Fibroblast of skin of right biceps (primary cell): ENCODE measurements at regions not wholly inside any gene's neighbourhood (a gene's known extent, or its start where the extent isn't known, plus 50 kb on each side); places are given as distances from the start of the nearest gene placed in this dataset.

ENCODE experiments used
- DNase-seq: peaks from one replicate; pipeline ENCODE4 v3.0.0-alpha.2; 2013

DNA sequence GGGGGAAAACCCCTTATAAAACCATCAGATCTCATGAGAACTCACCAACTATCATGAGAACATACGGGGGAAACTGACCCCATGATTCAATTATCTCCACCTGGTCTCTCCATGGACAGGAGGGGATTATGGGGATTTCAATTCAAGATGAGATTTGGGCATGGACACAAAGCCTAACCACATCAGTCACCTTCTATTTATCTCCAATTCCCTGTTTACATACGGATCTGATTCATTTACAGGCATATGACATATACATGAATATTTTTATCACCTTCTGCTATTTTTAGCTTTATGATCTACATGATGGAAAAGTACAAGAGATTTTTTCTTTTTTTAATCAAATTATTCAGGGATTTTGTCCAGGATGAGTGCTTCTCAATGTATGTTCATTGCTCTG is 944.5 kb downstream of the REEP3 start:
- no peak for DNase-seq

DNA sequence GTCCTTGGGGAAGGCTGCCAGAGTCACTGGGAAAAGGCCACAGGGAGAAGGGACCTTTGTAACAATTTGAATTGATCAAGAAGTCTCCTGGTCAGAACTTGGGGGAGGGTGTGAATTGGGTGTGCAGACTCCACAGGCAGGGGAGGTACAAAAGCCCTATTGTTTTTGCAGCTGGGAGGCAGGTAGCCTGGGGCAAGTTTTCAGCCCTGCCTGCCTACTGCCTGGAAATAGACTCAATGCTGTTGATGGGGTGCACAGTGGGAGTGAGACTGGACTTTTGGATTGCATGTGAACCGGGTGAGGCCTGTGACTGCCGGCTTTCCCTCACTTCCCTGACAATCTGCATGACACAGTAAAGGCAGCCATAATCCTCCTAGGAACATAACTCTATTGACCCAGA is 947.0 kb downstream of the REEP3 start:
- no peak for DNase-seq

DNA sequence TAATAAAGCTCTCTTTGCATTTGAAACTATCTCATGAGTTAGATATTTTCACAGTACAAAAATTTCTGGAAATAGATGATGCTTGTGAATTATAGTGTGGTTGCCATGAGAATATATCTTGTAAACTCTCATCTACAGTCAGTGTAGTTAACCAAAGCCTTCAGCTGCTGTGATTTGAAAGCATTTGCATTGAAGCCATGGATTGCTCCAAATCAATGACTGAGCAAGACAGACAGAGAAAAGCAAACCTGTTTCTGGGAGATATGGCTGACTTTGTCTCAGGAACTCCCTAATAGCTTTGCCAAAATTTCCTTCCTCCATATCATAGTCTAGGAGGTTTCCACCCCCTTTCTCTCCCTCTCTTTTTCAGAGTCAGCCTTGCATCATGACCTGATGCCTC is 955.3 kb downstream of the REEP3 start:
- no peak for DNase-seq

DNA sequence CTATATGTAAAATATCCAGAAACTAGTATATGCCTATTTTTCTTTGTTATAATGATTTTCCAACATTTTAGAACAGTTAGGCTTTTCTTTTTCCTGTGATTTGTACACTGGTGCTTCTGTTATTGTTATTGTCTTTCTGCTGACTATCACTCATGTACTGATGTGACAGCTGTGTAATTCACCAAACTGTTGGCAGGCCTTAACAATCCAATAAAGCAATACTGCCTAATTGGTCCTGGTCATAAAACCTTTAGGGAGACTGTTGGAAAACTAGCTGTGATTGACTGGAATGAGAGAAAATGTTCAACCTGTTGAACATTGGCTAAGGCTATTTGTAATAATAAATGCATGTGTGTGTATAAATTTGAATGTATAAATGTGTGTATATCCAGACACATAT is 956.6 kb downstream of the REEP3 start:
- no peak for DNase-seq

DNA sequence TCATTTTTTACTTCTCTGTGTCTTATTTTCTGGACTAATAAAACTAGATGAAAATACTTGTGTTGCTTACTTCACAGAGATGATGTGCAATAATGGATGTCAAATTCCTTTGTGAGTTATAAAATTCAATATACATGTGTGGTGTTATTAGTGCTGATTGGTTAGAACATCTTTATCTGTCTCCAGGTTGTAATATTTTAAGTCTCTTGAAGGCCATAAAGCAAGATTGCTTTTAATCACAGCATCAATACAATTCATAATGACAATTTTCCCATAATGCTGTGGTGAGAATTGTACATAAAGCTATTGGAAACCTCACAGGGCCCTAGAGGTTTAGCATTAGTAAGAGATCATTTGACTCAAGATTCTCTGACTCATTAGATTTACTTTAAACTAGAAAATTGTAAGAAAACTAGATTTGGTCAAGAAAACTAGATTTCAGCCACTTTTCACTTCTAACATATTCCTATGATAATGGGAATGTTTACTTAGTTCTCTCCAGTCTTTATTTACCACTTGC is 963.7 kb downstream of the REEP3 start:
- DNase-seq: peak; percentile 17

DNA sequence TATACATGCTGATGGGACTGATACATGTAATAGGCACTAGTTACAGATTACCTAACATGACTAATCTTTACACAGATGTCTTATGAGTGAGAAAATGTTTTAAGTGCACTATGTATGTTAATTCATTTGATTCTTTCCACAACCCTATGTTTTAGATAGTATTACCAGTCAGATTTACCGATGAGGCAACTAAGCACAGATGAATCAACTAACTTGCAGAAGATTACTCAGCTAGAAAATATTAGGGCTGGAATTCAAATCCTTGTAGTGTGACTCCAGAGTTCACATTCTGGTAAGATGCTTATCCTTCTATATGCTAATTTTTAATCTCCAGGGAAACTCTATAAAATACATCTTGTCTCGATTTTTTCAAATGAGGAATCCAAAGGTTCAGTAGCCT is 964.9 kb downstream of the REEP3 start:
- DNase-seq: peak; percentile 89

DNA sequence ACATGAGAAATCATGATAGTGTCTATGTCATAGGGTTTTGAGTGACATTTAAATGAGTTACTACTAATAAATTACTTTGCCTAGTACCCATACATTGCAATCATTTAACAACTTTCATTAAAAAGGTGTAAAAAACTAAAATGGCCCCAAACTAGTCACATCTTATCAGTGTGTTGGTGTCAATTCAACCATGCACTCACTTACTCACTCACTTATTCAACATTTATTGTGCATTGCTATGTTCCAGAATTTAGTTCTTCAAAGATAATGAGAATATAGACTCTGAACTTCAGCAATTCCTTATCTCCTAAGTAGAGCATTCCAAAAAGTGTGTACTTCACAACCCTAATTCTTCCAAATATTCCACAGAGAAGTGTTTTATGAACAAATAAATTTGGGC is 965.7 kb downstream of the REEP3 start:
- DNase-seq: no peak

DNA sequence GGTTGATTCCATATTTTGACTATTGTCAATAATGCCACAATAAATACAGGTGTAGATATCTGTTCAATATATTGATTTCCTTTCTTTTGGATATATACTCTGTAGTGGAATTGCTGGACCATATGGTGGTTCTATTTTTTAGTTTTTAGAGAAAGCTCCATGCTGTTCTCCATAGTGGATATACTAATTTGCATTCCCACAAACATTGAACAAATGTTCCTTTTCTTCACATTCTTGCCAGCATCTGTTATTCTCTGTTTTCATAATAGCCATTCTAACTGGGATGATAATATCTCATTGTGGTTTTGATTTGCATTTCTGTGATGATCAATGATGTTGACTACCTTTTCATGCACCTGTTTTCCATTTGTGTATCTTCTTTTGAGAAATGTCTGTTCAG is 973.7 kb downstream of the REEP3 start:
- DNase-seq: no peak

DNA sequence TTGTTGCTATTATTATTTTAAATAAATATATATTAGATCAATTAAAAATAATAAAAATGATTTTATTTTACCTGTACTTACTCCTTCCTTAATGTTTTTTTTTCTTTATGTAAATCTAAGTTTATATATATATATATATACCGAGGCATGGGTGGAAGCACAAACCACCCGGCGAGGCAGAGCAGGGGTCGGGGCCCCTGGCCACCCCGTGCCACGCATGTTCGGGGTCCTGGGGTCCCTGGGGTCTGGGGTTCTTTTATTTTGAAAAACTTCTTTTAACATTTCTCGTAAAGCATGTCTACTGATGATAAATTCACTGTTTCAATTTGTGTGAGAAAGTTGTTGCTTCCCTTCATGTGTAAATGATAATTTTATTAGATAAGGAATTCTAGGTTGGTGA is 976.1 kb downstream of the REEP3 start:
- DNase-seq: no peak

DNA sequence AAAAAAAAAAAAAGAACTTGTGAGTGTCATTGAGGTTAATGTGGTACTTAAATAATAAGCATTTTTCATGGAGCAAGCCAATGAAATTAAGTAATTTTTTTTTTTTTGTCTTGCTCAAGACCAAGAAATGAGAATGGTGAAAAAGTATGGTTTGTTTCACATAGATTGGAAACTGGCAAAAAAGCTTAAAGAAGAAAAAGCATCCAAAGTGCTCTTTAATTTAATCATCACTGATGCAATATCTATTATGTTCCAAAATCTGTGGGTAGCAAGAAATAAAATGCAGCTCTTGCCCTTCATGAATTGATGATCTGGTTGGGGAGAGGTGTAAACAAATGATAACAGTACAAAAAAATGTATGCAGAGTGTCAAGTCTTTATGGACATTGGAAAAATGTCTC is 980.6 kb downstream of the REEP3 start:
- no peak for DNase-seq

DNA sequence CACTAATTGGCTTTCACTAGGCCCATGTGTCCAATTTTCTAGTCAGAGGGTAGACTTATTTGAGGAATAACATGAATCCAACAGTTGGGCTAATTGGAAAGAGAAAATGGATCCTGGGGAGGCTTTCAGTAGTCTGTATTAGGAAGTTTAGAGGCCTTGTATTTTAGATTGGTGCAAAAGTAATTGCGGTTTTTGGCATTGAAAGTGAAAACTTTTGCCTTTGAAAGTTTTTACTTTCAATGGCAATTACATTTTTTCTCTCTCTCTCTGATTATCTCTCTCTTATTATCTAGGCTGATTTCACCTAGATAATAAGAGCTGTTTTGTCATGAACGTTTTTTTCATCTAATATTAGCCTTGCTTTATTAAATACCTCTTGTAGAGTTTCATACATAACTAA is 981.7 kb downstream of the REEP3 start:
- DNase-seq: no peak

DNA sequence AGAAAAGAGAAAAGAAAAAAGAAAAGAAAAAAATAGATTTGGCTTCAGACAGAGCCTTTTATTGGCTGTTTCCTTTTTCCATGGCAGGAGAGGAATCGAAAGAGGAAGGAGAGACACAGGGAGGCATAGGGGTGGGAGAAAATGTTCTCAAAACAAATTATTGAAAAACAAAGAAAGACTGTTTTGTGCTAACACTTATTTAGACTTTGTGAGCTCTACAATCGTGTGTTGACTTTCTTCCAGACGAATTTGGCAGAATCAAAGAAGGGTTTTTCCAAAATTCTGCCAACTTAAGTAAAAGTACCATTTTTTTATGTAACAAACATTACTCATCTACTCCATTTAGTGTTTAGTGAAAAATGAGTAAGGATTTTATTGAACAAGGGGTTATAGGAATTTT is 982.2 kb downstream of the REEP3 start:
- DNase-seq: no peak

DNA sequence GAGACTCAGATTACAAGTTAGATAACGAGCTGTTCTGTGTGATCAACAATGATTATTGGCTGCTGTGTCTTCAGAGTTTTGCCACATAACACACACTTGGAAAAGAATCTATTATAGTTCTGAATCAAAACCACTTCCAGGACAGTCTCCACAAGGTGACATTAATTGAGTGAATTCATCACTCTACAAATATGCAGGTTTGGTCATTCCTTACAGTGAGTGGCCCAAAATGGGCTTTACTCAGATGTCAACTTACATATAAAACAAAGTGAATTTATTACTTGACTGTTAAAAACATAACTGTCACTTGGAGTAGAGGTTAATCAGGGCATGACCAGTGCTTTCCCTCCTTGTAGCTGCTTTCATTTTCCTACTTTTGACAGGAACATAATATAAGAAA is 984.3 kb downstream of the REEP3 start:
- DNase-seq: peak; percentile 3

DNA sequence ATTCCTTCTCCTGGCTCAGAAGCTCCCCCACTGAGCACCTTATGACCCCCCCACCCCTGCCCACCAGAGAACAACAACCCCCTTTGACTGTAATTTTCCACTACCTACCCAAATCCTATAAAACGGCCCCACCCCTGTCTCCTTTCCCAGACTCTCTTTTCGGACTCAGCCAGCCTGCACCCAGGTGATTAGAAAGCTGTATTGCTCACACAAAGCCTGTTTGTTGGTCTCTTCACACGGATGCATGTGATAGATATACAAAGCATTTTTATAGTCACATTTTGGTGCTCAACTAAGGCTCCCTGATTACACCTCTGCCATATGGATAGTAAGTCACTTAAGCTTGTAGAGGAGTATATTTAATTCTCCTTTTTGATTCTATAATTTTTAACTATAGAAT is 985.8 kb downstream of the REEP3 start:
- no peak for DNase-seq

DNA sequence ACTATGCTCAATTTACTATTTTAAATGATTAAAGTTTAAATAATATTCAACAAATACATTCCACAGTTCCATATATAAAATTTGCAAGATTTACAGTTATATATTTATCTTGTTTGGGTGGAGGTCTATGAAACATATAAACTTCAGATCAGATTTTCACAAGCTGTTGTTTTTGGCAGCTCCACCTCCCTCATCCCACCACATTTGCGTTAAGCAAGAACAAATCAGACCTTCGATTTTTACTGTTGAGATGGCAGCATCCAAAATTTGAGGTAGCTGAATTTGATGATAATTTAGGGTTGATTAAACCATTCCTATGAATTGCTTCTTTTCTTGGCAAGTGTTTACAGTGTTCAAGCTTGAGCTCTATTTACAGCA is 986.4 kb downstream of the REEP3 start:
- DNase-seq: no peak

DNA sequence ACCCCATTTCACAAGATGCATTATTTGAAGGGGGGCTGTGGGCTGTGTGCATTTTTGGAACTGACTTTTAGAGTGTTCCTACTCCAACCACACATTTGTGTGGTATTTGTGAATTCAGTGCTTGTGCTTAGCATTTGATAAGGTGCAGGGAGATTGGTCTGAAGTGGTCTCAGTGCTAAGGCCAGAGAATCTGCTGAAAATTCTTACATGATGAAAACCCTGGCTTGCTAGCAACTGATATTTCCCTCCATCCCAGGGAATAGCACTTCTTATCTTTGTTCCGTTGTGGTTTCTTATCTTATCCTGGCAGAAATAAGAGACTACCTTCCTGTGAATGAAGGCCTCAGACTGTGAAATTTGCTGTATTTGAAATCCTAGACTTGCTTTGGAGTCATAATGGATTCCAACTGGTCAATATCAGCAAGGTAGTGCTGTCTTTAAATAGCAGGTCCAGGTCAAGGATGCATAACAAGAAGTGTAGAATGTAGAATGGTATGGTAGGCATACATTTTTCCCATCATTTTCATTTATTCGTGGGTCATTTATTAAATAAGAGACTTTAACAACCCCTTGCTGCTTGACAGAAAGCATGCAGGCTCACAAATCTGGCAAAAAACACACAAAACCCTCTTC is 986.9 kb downstream of the REEP3 start:
- DNase-seq: no peak

DNA sequence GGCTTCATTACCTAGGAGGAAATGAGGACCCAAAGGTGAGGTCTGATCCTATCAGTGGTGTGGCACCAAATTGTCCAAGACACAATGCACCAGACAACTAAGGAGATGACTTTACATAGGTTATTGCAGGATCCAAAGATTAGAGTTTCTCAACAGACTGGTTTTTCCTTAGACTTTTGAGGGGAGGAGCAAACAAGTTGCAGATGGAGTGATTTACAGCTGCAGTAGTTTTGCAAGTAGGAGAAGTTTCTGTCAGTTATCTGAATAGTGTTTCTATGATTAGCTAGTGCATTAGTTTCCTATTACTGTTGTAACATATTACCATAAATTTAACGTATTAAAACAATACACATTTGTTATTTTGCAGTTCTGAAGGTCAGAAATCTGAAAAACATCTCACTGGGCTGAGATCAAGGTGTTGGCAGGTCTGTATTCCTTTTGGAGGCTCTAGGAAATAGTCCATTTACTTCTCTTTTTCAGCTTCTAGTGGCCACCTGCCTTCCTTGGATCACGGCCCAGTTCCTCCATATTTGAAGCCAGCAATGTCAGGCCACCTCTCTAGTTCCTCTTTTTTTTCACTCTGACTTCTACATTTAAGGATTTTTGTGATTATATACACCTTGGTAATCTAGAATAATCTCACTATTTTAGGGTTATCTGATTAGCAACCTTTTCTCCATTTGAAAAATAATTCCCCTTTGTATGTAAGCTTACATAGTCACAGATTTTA is 994.9 kb downstream of the REEP3 start:
- no peak for DNase-seq

DNA sequence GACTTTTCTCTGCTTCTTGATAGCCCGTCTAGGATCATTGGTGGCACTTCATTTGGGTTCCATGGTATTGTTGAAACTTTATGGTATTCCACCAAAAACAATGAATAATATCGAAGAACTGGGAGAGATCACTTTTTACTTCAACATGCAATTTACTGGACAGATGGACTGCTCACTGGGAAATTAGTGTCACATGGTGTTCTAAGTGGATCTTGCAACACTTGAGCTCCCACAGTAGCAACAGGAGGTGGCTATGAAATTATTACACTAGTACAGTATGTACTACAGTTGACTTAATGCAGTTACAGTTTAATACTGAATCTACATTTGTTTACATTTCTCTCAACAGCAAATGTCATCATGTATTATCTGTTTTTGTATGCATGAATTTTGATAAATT is 997.3 kb downstream of the REEP3 start:
- DNase-seq: no peak

DNA sequence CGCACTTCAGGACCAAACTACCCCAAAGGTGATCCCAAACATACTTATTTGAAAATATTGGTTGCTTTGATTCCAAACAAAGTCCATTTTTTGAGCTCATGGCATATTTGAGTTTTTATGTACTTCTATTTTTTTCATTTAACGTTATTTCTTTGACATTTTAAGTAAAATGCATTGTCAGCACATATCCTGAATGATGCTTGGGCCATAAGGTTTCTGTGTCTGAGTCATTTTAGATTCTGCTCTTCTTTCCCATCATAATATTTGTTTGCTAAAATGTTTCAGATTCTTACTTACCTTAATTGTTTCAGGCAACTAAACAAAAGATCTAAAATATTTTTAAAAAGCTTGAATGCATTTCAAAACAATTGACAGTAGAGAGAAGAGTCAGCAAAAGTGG is 998.2 kb downstream of the REEP3 start:
- DNase-seq: no peak

DNA sequence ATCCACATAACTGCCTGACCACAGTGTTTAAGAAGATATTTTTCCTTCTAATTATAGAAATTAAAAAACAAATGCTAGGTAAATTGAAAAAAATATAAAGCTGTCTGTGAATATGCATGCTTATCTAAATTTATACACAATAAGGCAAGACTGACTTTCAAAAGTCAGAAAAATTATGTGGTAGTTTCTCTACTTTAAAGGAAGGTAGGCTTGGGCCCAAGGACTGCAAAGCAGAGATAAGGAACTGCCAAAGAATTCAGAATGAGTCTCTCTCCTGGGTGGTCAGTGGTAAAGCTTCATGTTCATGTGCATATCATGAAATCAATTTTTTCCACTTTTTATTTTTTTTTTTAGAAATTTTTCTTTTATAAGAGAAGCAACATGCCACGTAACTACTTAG is 998.6 kb downstream of the REEP3 start:
- no peak for DNase-seq

DNA sequence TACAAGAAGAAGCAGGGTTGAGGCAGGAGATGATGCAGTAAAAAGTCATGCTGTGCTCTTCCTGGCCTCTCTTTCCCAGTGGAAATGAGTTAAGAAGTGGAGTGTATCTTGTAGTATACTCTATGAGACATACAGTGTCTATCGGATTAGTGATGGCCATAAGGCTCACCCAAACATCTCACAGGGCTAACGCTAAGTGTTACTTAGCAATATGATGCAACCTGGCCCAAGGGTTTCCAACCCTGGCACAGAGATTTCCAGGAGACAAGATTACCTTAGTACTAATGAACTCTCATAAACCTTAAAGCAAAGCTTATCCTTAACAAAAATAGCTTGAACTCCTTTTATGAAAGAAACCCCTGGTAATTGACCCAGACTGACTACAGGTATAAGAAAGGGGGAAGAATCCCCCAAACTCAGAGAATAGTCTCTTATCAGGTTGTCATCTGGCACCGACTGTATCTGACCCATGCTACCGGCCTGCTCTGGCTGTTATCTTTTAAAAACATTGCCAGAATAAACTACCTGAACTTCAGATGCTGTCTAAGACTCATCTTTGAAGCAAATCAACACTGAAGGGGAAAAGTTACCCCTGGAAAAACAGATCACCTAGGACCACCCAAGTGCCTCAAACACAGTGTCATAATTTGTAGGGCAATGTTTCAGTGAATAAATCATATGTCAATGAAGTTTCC is 1002.0 kb downstream of the REEP3 start:
- no peak for DNase-seq

DNA sequence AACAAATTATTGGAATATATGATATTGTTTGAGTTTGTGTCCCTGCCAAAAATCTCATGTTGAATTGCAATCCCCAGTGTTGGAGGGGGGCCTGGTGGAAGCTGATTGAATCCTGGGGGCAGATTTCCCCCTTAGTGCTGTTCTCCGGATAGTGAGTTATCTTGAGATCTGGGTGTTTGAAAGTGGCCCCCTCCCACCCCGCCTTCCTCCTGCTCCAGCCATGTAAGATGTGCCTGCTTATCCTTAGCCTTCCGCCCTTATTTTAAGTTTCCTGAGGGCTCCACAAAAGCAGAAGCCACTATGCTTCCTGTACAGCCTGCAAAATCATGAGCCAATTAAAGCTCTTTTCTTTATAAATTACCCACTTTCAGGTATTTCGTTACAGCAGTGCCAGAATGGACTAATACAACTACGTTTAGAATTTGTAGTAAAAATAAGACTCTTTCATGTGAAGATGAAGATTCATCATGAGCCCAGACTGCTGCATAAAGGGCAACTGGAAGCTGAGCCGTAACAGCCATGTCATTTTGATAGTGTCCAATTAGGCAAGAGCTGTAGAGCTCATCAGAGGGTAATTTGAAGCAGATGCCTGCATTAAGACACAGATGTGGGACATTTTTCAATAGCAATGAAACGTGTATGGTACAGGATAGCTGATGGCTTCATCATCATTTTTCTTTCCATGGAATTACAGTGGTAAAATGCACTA is 1007.2 kb downstream of the REEP3 start:
- DNase-seq: no peak

DNA sequence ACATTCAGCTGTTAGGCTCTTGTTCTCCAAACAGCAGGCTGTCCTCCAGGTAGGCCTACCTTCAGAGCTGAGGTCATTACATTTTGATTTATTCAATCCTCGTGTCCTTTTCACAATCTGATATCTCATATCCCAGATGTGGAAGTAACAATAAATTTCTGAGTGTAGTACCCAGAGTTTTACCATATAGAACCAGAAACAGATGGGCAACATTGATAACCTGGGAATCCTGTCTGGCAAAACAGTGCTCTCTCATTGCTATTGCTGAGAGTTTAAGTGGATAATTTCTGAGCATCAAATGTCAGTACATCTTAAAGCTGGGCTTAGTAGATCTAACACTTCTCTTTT is 1007.8 kb downstream of the REEP3 start:
- DNase-seq: no peak

DNA sequence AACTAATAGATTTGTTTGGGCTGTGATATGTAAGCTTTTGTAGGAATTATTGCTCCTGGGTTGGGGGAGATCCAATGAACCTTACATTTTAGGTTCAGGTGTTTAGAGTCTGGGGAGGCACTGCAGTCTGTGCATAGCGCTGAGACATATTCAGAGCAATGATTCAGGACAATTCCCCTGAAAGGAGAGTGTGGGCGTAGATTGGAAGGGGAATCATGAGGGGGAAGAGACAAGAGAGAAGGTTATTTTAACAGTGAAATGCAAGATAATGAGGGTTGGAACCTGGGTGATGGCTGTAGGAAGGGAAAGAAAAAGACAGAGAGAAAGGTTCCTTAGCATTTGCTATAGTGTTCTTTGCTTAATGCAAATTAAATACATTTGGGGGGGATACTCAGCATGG is 1013.4 kb downstream of the REEP3 start:
- DNase-seq: no peak
